HAP-1 (cell line): ENCODE measurements at regions not wholly inside any gene's neighbourhood (a gene's known extent, or its start where the extent isn't known, plus 50 kb on each side); places are given as distances from the start of the nearest gene placed in this dataset.
"Not testable (repeated sequence)": the region's sequence is repeated elsewhere in the genome, so short reads cannot be mapped to it uniquely, and the experiment has no call there.

Experiments
- DNase-seq, 2 experiments: peaks; one replicate each; pipeline ENCODE4 v3.0.0-alpha.2; 2016 to 2020; ENCODE audit warnings: low spot score in 2 of 2
- H3K27me3 ChIP-seq: fragments of 250-450 bp; sonication (Bioruptor Pico); 2 replicates; pipeline ENCODE4 v1.5.1; 2020; ENCODE audit warnings: low read depth, mild to moderate bottlenecking, moderate library complexity
- H3K36me3 ChIP-seq: fragments of 250-450 bp; sonication (Bioruptor Pico); replicated peaks from 2 replicates; pipeline ENCODE4 v1.5.1; 2020; ENCODE audit warnings: mild to moderate bottlenecking
- H3K4me1 ChIP-seq: fragments of 250-450 bp; sonication (Bioruptor Pico); 2 replicates; pipeline ENCODE4 v1.5.1; 2020; ENCODE audit warnings: mild to moderate bottlenecking
- H3K4me3 ChIP-seq: fragments of 250-450 bp; sonication (Bioruptor Pico); 2 replicates; pipeline ENCODE4 v1.5.1; 2020; ENCODE audit warnings: mild to moderate bottlenecking, moderate library complexity
- H3K9me3 ChIP-seq: fragments of 250-450 bp; sonication (Bioruptor Pico); 2 replicates; pipeline ENCODE4 v1.5.1; 2020; ENCODE audit warnings: mild to moderate bottlenecking, moderate library complexity
- in situ Hi-C: fragments of 300-500 bp; cut with MboI; formaldehyde crosslinking; loops from 3 replicates; pipeline ENCODE4 v1.14.3; 2020; ENCODE audit warnings: low sequenced_read_pairs, inconsistent platforms, mixed read lengths

GRCh38 chr7:106756884-106757283 is 95.9 kb upstream of the CCDC71L start:
- no peaks in the 10 kb centered on the region for H3K36me3 ChIP-seq
- H3K27me3 ChIP-seq = no peaks in the 10 kb centered on the region
- in situ Hi-C loops = no loop called here
- peaks cover 10% of the 10 kb centered on the region for H3K9me3 ChIP-seq
- no peak overlapping the region for H3K4me3 ChIP-seq
- DNase-seq = no peak
- H3K4me1 ChIP-seq = peaks cover 10% of the 10 kb centered on the region

DNA sequence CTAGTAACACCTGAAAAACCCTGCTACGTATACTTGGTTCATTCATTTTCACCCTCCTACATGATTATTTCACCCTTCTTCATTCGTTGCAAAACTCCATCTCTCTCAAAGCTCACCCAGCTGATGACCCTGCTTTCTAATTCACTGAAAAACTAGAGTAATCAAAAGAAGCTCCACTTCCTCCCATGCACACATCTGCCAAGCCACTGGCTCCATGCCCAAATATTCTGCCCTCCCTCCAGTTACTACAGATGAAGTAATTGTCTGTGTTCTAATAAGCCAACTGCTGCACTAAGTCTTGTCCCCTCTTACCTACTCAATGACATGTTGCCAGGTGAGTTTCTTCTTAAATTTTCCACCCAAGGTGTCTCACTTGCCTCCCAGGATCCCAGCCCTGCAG is 96.9 kb upstream of the CCDC71L start:
- Histone ChIP-seq H3K36me3 (no peaks in the 10 kb centered on the region), H3K4me3 (no peak overlapping the region), H3K9me3 (peaks cover 10% of the 10 kb centered on the region), H3K27me3 (no peaks in the 10 kb centered on the region), H3K4me1 (peaks cover 10% of the 10 kb centered on the region)
- no peak for DNase-seq
- in situ Hi-C loops = no loop called here

DNA sequence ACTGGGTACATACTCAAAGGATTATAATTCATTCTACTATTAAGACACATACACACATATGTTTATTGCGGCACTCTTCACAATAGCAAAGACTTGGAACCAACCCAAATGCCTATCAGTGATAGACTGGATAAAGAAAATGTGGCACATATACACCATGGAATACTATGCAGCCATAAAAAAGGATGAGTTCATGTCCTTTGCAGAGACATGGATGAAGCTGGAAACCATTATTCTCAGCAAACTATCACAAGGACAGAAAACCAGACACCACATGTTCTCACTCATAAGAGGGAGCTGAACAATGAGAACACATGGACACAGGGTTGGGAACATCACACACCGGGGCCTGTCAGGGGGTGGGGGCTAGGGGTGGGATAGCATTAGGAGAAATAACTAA is 101.9 kb upstream of the CCDC71L start:
- H3K4me3 ChIP-seq, in situ Hi-C loops, H3K4me1 ChIP-seq, H3K27me3 ChIP-seq, H3K36me3 ChIP-seq, DNase-seq, H3K9me3 ChIP-seq: not testable (repeated sequence)

- no peaks in the 10 kb centered on the region for H3K9me3 ChIP-seq
- in situ Hi-C loops = no loop called here
- H3K36me3 ChIP-seq = no peaks in the 10 kb centered on the region
- H3K27me3 ChIP-seq = no peaks in the 10 kb centered on the region
- H3K4me3 ChIP-seq = no peak overlapping the region
- DNase-seq = no peak
- no peaks in the 10 kb centered on the region for H3K4me1 ChIP-seq
Observed at GRCh38 chr7:106763717-106764116, 101.4 kb upstream of the PIK3CG start.

- Histone ChIP-seq H3K4me3 (no peak overlapping the region), H3K27me3 (no peaks in the 10 kb centered on the region), H3K4me1 (no peaks in the 10 kb centered on the region), H3K9me3 (no peaks in the 10 kb centered on the region), H3K36me3 (no peaks in the 10 kb centered on the region)
- DNase-seq = no peak
- in situ Hi-C loops = no loop called here
Observed at GRCh38 chr7:106765727-106766355, 99.2 kb upstream of the PIK3CG start.

- Histone ChIP-seq H3K4me3 (no peak overlapping the region), H3K36me3 (no peaks in the 10 kb centered on the region), H3K4me1 (no peaks in the 10 kb centered on the region), H3K9me3 (no peaks in the 10 kb centered on the region), H3K27me3 (no peaks in the 10 kb centered on the region)
- in situ Hi-C loops = no loop called here
- DNase-seq = no peak
Observed at GRCh38 chr7:106766551-106766950, 98.5 kb upstream of the PIK3CG start.

DNA sequence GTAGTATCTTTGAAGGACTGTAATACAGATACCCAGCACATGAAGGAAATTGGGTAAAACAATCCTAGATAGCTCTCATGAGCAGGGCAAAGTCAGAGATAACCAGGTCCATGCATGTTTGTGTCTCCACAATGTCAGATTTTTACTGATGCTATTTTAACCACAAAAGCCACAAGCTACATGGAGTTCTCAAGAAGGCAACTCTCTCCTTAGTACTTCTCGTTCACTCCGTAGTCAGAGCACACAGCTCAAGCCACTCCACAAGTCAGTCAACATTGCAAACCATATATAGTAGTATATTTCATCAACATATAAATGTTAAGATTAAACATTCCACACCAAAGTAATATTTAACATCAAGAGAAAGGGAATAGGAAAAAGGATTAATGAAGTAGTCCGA is 98.0 kb upstream of the PIK3CG start:
- Histone ChIP-seq H3K9me3 (no peaks in the 10 kb centered on the region), H3K4me3 (no peak overlapping the region)

DNA sequence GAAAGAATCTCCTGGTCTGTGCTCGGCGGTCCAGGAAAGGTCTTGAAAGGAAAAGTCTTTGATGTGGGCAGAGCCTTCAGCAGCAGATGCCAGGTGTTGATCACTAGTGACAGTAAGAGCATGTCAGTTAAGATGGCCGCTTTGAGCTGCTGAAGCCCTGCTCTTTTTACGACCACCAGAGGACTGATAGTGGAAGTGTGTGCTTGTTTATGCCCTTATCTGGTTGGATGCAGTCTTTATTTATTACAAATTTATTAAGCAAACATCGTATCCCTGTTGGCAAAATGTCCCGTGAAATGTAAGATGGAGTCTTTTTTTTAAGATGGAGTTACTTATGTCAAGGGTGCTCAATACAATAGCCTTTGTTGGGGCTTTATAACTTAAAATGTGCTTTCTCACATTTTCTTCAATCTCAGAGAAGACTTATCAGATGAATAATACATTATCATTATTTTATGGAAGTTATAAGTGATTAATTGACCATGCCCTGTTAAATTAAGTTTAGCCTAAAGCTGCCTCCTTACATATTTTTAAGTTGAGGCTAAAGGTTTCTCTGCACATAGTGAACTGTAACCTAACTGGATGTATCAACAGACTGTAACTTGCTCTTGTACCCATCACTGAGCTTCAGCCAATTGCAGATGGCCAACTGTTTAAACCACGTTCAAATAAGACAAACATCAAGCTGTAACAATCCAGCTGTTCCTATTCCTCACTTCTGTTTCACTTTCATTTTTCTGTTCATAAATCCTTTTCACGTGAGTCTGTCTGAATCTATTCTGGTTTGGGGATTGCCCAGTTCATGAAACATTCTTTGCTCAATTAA is 97.4 kb upstream of the PIK3CG start:
- H3K4me1 ChIP-seq = no peaks in the 10 kb centered on the region
- DNase-seq = no peak
- H3K4me3 ChIP-seq = no peak overlapping the region
- H3K27me3 ChIP-seq = no peaks in the 10 kb centered on the region
- no peaks in the 10 kb centered on the region for H3K36me3 ChIP-seq
- H3K9me3 ChIP-seq = no peaks in the 10 kb centered on the region
- in situ Hi-C loops = no loop called here

More for the DNA sequence above, 98.0 kb upstream of the PIK3CG start:
- no peaks in the 10 kb centered on the region for H3K27me3 ChIP-seq
- in situ Hi-C loops = no loop called here
- no peak for DNase-seq
- H3K36me3 ChIP-seq = no peaks in the 10 kb centered on the region
- H3K4me1 ChIP-seq = no peaks in the 10 kb centered on the region

- H3K9me3 ChIP-seq = no peaks in the 10 kb centered on the region
- no peaks in the 10 kb centered on the region for H3K4me1 ChIP-seq
- in situ Hi-C loops = no loop called here
- no peak for DNase-seq
- no peak overlapping the region for H3K4me3 ChIP-seq
- H3K27me3 ChIP-seq = no peaks in the 10 kb centered on the region
- H3K36me3 ChIP-seq = no peaks in the 10 kb centered on the region
Observed at GRCh38 chr7:106768324-106768751, 96.7 kb upstream of the PIK3CG start.

DNA sequence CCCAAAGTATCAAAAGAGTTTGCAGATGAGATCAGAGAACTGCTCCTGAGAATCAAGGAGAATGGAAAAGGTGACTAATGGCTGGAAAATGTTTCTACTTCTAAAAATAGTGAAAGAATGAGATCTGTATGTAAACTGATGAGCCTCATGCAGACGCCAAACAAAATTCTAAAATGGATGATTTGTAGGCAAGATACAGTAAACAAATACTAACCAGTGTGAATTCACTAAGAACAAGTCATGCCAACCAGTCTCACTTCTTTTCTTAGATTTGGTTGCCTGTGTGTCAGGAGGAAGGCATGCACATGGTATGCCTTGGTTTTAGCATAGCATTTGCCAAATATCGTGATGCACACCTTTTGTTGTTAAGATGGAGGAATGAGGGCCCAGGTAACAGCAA is 94.9 kb upstream of the PIK3CG start:
- Histone ChIP-seq H3K27me3 (no peaks in the 10 kb centered on the region), H3K9me3 (no peaks in the 10 kb centered on the region), H3K36me3 (no peaks in the 10 kb centered on the region), H3K4me1 (no peaks in the 10 kb centered on the region), H3K4me3 (no peak overlapping the region)
- no peak for DNase-seq
- in situ Hi-C loops = no loop called here

DNA sequence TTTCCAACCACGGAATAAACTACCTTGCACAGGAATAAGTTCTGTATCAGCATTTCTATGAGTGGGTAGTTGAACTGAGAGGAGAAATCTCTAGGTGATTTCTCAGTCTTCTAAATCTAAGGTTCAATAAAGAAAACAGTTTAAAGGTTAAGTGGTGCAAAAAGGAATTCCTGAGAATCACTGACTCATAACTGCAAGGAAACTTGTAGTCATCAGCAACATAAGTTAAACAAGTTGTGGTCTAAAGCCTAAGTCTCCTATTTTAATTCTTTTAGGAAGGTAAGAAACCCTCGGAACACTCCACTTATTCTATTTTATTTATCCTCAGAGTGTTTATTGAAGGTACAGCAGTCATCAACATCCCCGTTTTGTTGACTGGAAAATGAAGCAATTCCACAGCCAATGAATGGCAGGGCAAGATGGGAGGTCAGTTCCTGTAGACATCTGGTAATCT is 92.4 kb upstream of the PIK3CG start:
- Histone ChIP-seq H3K9me3 (no peaks in the 10 kb centered on the region), H3K27me3 (no peaks in the 10 kb centered on the region), H3K36me3 (no peaks in the 10 kb centered on the region), H3K4me1 (no peaks in the 10 kb centered on the region), H3K4me3 (no peak overlapping the region)
- DNase-seq = no peak
- in situ Hi-C loops = no loop called here

DNA sequence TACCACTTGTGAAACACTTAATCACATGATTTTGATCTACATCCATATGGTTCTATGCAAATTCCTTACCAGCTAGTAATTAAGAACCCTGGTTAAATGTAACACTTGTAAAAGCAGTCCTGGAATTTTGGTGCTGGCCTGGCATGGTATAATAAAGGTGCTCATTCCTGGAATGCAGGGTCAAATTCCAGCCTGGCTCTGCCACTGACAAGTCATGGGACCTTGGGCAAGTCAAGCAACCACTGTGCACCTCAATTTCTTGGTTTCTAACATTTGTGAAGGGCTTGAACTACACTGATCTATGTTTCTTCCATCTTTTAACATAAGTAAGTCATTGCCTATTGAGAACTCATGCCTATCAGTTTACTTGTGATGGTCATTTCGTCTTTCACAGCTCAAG is 91.9 kb upstream of the PIK3CG start:
- H3K4me1 ChIP-seq = no peaks in the 10 kb centered on the region
- no peak overlapping the region for H3K4me3 ChIP-seq
- in situ Hi-C loops = no loop called here
- no peaks in the 10 kb centered on the region for H3K27me3 ChIP-seq
- H3K36me3 ChIP-seq = no peaks in the 10 kb centered on the region
- DNase-seq = no peak
- H3K9me3 ChIP-seq = no peaks in the 10 kb centered on the region

DNA sequence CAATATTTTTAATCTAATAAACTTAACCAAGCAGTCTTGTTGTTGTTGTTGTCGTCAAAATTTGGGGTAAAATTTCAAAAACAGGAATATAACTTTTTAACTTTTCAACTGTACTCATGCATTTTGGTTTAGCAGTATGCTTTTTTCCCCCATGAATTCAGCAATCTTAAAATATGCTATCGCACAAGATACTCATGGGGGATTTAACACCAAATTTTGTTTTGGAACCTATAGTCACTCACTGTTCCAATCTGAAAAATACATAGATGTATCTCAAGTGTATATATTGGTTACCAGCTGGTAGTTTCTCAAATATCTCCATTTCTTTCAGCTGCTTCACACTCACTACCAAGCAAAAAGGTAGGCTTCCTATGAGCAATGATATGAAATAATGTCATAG is 91.4 kb upstream of the PIK3CG start:
- H3K9me3 ChIP-seq = no peaks in the 10 kb centered on the region
- no peaks in the 10 kb centered on the region for H3K36me3 ChIP-seq
- H3K4me3 ChIP-seq = no peak overlapping the region
- in situ Hi-C loops = no loop called here
- no peaks in the 10 kb centered on the region for H3K27me3 ChIP-seq
- no peak for DNase-seq
- no peaks in the 10 kb centered on the region for H3K4me1 ChIP-seq

- Histone ChIP-seq H3K4me1 (no peaks in the 10 kb centered on the region), H3K36me3 (no peaks in the 10 kb centered on the region), H3K9me3 (no peaks in the 10 kb centered on the region), H3K27me3 (no peaks in the 10 kb centered on the region), H3K4me3 (no peak overlapping the region)
- no peak for DNase-seq
- in situ Hi-C loops = no loop called here
Observed at GRCh38 chr7:106774213-106774767, 90.8 kb upstream of the PIK3CG start.
